Astrocyte of the cerebellum (primary cell): ENCODE measurements at regions not wholly inside any gene's neighbourhood (a gene's known extent, or its start where the extent isn't known, plus 50 kb on each side); places are given as distances from the start of the nearest gene placed in this dataset.

Experiments
- DNase-seq: peaks from one replicate; pipeline ENCODE4 v3.0.0-alpha.2; 2011; ENCODE audit warnings: low read depth
- H3K4me3 ChIP-seq: 2 replicates; pipeline ENCODE4 v1.5.1; 2011; ENCODE audit warnings: mild to moderate bottlenecking, low read depth, low read length, moderate library complexity
- CTCF ChIP-seq: IDR thresholded peaks from 2 replicates; pipeline ENCODE4 v1.5.1; 2012; ENCODE audit warnings: low read length, low read depth, moderate library complexity, mild to moderate bottlenecking; ENCODE audit errors: missing control alignments
- in situ Hi-C: cut with HindIII; loops from 2 replicates; pipeline ENCODE4 v1.10.0; 2017; ENCODE audit warnings: low sequenced_read_pairs

DNA sequence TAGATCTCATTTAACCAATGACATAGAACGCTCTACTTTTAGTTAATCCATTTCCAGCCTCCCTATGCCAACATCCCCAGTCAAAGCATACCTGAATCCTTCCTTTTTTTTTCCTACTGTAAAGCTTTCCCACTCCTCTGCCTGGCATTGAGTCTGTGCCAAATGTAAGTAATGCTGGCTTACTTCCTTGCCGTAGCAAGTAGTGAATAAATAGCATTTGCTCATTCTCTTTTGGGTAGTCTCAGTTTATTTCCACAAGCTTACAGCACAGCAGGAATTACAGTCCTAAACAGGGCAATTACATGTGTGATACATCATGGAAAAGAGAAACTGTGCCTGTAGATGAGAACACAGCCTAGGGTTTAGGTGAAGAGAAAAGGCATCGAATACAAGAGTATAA, 352.6 kb upstream of the NEGR1 start:
- TF ChIP-seq CTCF: no peak
- DNase-seq: no peak
- in situ Hi-C loops: no loop called here
- no peak overlapping the region for H3K4me3 ChIP-seq

- TF ChIP-seq CTCF: no peak
- in situ Hi-C loops: no loop called here
- H3K4me3 ChIP-seq: no peak overlapping the region
- no peak for DNase-seq
Observed at GRCh38 chr1:72631449-72631848, 349.1 kb upstream of the NEGR1 start.

DNA sequence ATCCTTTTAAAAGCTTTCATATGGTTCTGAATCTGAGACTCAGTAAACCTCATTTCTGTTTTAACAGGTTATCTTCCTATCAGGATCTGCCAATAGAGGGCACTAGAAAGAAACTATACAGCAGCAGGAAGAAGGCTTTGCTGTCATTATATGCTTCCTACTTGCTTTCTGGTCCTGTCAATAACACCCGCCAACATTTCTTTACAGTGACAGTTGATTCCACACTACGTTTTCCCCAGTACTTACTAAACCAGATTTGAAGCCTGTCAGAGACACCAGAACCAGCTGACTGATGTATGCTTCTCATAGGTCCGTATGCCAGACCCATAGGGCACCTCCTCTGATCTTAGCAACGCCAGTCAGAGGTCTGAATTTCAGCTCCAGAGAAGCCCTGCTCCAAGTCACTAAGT, 341.0 kb upstream of the NEGR1 start:
- DNase-seq: no peak
- peak; percentile 72 for TF ChIP-seq CTCF
- in situ Hi-C loops: no loop called here
- H3K4me3 ChIP-seq: peak overlapping the region; percentile 13

GRCh38 chr1:72620453-72620852, 338.1 kb upstream of the NEGR1 start:
- H3K4me3 ChIP-seq: no peak overlapping the region
- no peak for TF ChIP-seq CTCF
- DNase-seq: no peak
- in situ Hi-C loops: no loop called here

DNA sequence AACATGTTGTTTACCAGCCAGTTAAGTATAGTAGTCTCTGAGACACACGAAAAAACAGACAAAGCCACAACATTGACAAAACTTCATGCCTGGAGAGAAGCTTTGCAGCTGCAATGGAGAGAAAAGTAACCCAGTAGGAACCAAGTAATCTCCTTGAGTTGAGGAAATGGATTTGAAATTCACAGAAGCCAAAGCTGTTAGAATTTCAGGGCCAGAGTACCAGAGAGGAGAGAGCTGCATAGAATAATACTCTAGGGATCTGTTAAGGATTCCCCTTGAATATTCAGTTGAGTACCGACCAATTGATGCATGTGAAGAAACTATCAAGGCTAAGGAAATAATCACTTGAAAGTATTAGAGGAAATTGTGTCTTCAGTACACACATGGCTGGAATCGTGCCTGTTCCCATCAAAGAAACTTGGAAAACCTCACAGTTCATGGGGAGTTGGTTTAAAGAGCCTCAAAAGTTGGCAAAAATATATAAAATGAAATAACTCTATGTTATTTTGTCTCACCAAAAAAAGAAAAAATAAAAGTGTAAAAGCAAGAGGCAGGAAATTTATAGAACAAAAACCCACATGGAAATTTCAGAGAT, 324.0 kb upstream of the NEGR1 start:
- no peak overlapping the region for H3K4me3 ChIP-seq
- no peak for DNase-seq
- no peak for TF ChIP-seq CTCF
- in situ Hi-C loops: no loop called here

GRCh38 chr1:72601035-72601674, 318.8 kb upstream of the NEGR1 start:
- no peak for DNase-seq
- no peak for TF ChIP-seq CTCF
- in situ Hi-C loops: no loop called here
- no peak overlapping the region for H3K4me3 ChIP-seq
